Brain microvascular endothelial cell (primary cell): ENCODE measurements at regions not wholly inside any gene's neighbourhood (a gene's known extent, or its start where the extent isn't known, plus 50 kb on each side); places are given as distances from the start of the nearest gene placed in this dataset.

Experiments
- DNase-seq: peaks from one replicate; pipeline ENCODE4 v3.0.0-alpha.2; 2020
- H3K27ac ChIP-seq: fragments of 250-450 bp; sonication (Bioruptor Pico); 2 replicates; pipeline ENCODE4 v1.5.1; 2020; ENCODE audit warnings: mild to moderate bottlenecking, moderate library complexity
- H3K27me3 ChIP-seq: fragments of 250-450 bp; sonication (Bioruptor Pico); replicated peaks from 2 replicates; pipeline ENCODE4 v1.5.1; 2020; ENCODE audit warnings: mild to moderate bottlenecking
- H3K36me3 ChIP-seq: fragments of 250-450 bp; sonication (Bioruptor Pico); replicated peaks from 2 replicates; pipeline ENCODE4 v1.5.1; 2020; ENCODE audit warnings: mild to moderate bottlenecking
- H3K4me3 ChIP-seq: 2 replicates; pipeline ENCODE4 v1.5.1; 2011; ENCODE audit warnings: low read depth, mild to moderate bottlenecking, control low read depth, low read length, moderate library complexity
- CTCF ChIP-seq: IDR thresholded peaks from 2 replicates; pipeline ENCODE4 v1.5.1; 2011; ENCODE audit warnings: low read depth, mild to moderate bottlenecking, moderate library complexity, low read length, control low read depth, inconsistent platforms; ENCODE audit errors: missing control alignments
- in situ Hi-C: cut with HindIII; loops from 2 replicates; pipeline ENCODE4 v1.10.0; 2017; ENCODE audit warnings: low sequenced_read_pairs, low pct_ligation_motif_present

- in situ Hi-C loops, result no loop called here
- no peak for TF ChIP-seq CTCF
- DNase-seq, result no peak
- H3K4me3 ChIP-seq, result no peak overlapping the region
- no peak overlapping the region for H3K27ac ChIP-seq
- H3K27me3 ChIP-seq, result no peaks in the 10 kb centered on the region
- no peaks in the 10 kb centered on the region for H3K36me3 ChIP-seq
Observed at GRCh38 chr5:164608507-164608906, 1103.1 kb downstream of the MAT2B start.

- no peak for TF ChIP-seq CTCF
- H3K27me3 ChIP-seq, result no peaks in the 10 kb centered on the region
- no peak overlapping the region for H3K27ac ChIP-seq
- in situ Hi-C loops, result no loop called here
- no peak for DNase-seq
- H3K4me3 ChIP-seq, result no peak overlapping the region
- no peaks in the 10 kb centered on the region for H3K36me3 ChIP-seq
Observed at GRCh38 chr5:164610374-164610773, 1105.0 kb downstream of the MAT2B start.

- in situ Hi-C loops, result no loop called here
- Histone ChIP-seq H3K36me3 (no peaks in the 10 kb centered on the region), H3K27ac (no peak overlapping the region), H3K27me3 (no peaks in the 10 kb centered on the region), H3K4me3 (no peak overlapping the region)
- DNase-seq, result no peak
- TF ChIP-seq CTCF, result no peak
Observed at GRCh38 chr5:164614707-164615106, 1109.3 kb downstream of the MAT2B start.

GRCh38 chr5:164617290-164617689 lies 1111.9 kb downstream of the MAT2B start:
- H3K36me3 ChIP-seq, result no peaks in the 10 kb centered on the region
- no peak for DNase-seq
- no peaks in the 10 kb centered on the region for H3K27me3 ChIP-seq
- in situ Hi-C loops, result no loop called here
- no peak for TF ChIP-seq CTCF
- no peak overlapping the region for H3K4me3 ChIP-seq
- no peak overlapping the region for H3K27ac ChIP-seq

- Histone ChIP-seq H3K27ac (no peak overlapping the region), H3K4me3 (no peak overlapping the region), H3K36me3 (no peaks in the 10 kb centered on the region), H3K27me3 (no peaks in the 10 kb centered on the region)
- no peak for TF ChIP-seq CTCF
- no peak for DNase-seq
- in situ Hi-C loops, result no loop called here
Observed at GRCh38 chr5:164627021-164627420, 1121.6 kb downstream of the MAT2B start.

GRCh38 chr5:164636456-164636855 lies 1131.0 kb downstream of the MAT2B start:
- H3K27ac ChIP-seq, result no peak overlapping the region
- no peak for TF ChIP-seq CTCF

More at GRCh38 chr5:164636456-164636855, 1131.0 kb downstream of the MAT2B start:
- no peaks in the 10 kb centered on the region for H3K36me3 ChIP-seq
- DNase-seq, result no peak
- in situ Hi-C loops, result no loop called here
- no peak overlapping the region for H3K4me3 ChIP-seq
- no peaks in the 10 kb centered on the region for H3K27me3 ChIP-seq
